WTC11 (cell line): ENCODE measurements at regions not wholly inside any gene's neighbourhood (a gene's known extent, or its start where the extent isn't known, plus 50 kb on each side); places are given as distances from the start of the nearest gene placed in this dataset.

Experiments
- ATAC-seq: fragments of 200-7000 bp; cut with Tn5 transposase; 2 replicates; pipeline ENCODE4 v1.10.0; 2021; ENCODE audit warnings: mild to moderate bottlenecking, moderate library complexity
- CTCF ChIA-PET: fragments of 300-600 bp; sonication (Branson Sonifier 250); formaldehyde crosslinking; loops from one replicate; lab custom pipeline; 2021; ENCODE audit warnings: antibody characterized with exemption; lab: Charles Lee
- POLR2A ChIA-PET: fragments of 350-600 bp; sonication (Branson Sonifier 250); formaldehyde crosslinking; loops from one replicate; lab custom pipeline; 2021; ENCODE audit warnings: antibody characterized with exemption; lab: Charles Lee
- DNase-seq: peaks from one replicate; pipeline ENCODE4 v3.0.0; 2021; ENCODE audit warnings: low spot score
- H3K27ac Mint-ChIP-seq: 2 replicates; pipeline ENCODE4 v1.8.0; 2021; ENCODE audit warnings: mixed read lengths
- H3K27me3 Mint-ChIP-seq: 2 replicates; pipeline ENCODE4 v1.8.0; 2021; ENCODE audit warnings: low read depth, mild to moderate bottlenecking, moderate library complexity, mixed read lengths
- H3K36me3 Mint-ChIP-seq: 2 replicates; pipeline ENCODE4 v1.8.0; 2021; ENCODE audit warnings: mixed read lengths
- H3K4me1 Mint-ChIP-seq: 2 replicates; pipeline ENCODE4 v1.8.0; 2022; ENCODE audit warnings: mixed read lengths
- H3K4me3 Mint-ChIP-seq: 2 replicates; pipeline ENCODE4 v1.8.0; 2021; ENCODE audit warnings: mild to moderate bottlenecking, moderate library complexity, mixed read lengths
- H3K9me3 Mint-ChIP-seq: 2 replicates; pipeline ENCODE4 v1.8.0; 2021; ENCODE audit warnings: mixed read lengths
- ATF2 ChIP-seq: sonication (generic); formaldehyde crosslinking; IDR thresholded peaks from 2 replicates; pipeline ENCODE4 v1.8.1; 2022; ENCODE audit warnings: low read depth, missing genetic modification reagents, borderline replicate concordance
- CREB1 ChIP-seq: sonication (generic); formaldehyde crosslinking; IDR thresholded peaks from 2 replicates; pipeline ENCODE4 v1.8.0; 2023; ENCODE audit warnings: mild to moderate bottlenecking, missing genetic modification reagents
- EMX1 ChIP-seq: fragments of 250-450 bp; sonication (Bioruptor Pico); IDR thresholded peaks from 2 replicates; pipeline ENCODE4 v1.8.0; 2021; ENCODE audit warnings: mild to moderate bottlenecking
- GABPB1 ChIP-seq: sonication (generic); formaldehyde crosslinking; IDR thresholded peaks from 2 replicates; pipeline ENCODE4 v1.8.1; 2023; ENCODE audit warnings: mild to moderate bottlenecking, missing genetic modification reagents
- IRF2 ChIP-seq: sonication (generic); formaldehyde crosslinking; IDR thresholded peaks from 2 replicates; pipeline ENCODE4 v1.8.0; 2022; ENCODE audit warnings: low read depth, missing genetic modification reagents, borderline replicate concordance
- JAZF1 ChIP-seq: fragments of 250-450 bp; sonication (Bioruptor Pico); IDR thresholded peaks from 2 replicates; pipeline ENCODE4 v1.9.0; 2021; ENCODE audit warnings: moderate library complexity, mild to moderate bottlenecking, inconsistent platforms
- NFYB ChIP-seq: sonication (generic); formaldehyde crosslinking; conservative IDR thresholded peaks from 2 replicates; pipeline ENCODE4 v1.8.0; 2022; ENCODE audit warnings: low read depth, missing genetic modification reagents
- NR3C1 ChIP-seq: sonication (generic); formaldehyde crosslinking; conservative IDR thresholded peaks from 2 replicates; pipeline ENCODE4 v1.8.1; 2023; ENCODE audit warnings: low read depth, mild to moderate bottlenecking, missing genetic modification reagents
- RELA ChIP-seq: sonication (generic); formaldehyde crosslinking; IDR thresholded peaks from 2 replicates; pipeline ENCODE4 v1.8.1; 2022; ENCODE audit warnings: missing genetic modification reagents, mild to moderate bottlenecking, borderline replicate concordance
- SOX15 ChIP-seq: fragments of 250-450 bp; sonication (Bioruptor Pico); IDR thresholded peaks from 2 replicates; pipeline ENCODE4 v1.9.0; 2021; ENCODE audit warnings: mild to moderate bottlenecking
- STAT6 ChIP-seq: sonication (generic); formaldehyde crosslinking; conservative IDR thresholded peaks from 2 replicates; pipeline ENCODE4 v1.8.1; 2023; ENCODE audit warnings: mild to moderate bottlenecking, low read depth, missing genetic modification reagents, moderate library complexity
- TCF7 ChIP-seq: sonication (generic); formaldehyde crosslinking; IDR thresholded peaks from 2 replicates; pipeline ENCODE4 v1.8.0; 2022; ENCODE audit warnings: mild to moderate bottlenecking, low read depth, missing genetic modification reagents, moderate library complexity
- USF2 ChIP-seq: sonication (generic); formaldehyde crosslinking; IDR thresholded peaks from 2 replicates; pipeline ENCODE4 v1.8.1; 2023; ENCODE audit warnings: mild to moderate bottlenecking, missing genetic modification reagents, moderate library complexity
- ZNF416 ChIP-seq: fragments of 250-450 bp; sonication (Bioruptor Pico); IDR thresholded peaks from 2 replicates; pipeline ENCODE4 v1.9.0; 2021; ENCODE audit warnings: mild to moderate bottlenecking, inconsistent platforms
- ZNF532 ChIP-seq: fragments of 250-450 bp; sonication (Bioruptor Pico); IDR thresholded peaks from 2 replicates; pipeline ENCODE4 v1.9.0; 2021; ENCODE audit warnings: mild to moderate bottlenecking, borderline replicate concordance
- TF ChIP-seq, protein P1 (sequence below): fragments of 250-450 bp; sonication (Bioruptor Pico); IDR thresholded peaks from 2 replicates; pipeline ENCODE4 v1.9.0; 2021; ENCODE audit warnings: mild to moderate bottlenecking
- TF ChIP-seq, protein P2 (sequence below): sonication (generic); formaldehyde crosslinking; IDR thresholded peaks from 2 replicates; pipeline ENCODE4 v1.8.1; 2023; ENCODE audit warnings: mild to moderate bottlenecking, missing genetic modification reagents, borderline replicate concordance
- TF ChIP-seq, protein P3 (sequence below): sonication (generic); formaldehyde crosslinking; IDR thresholded peaks from 2 replicates; pipeline ENCODE4 v1.8.1; 2022; ENCODE audit warnings: missing genetic modification reagents, borderline replicate concordance

GRCh38 chr5:68658810-68659372, 434.9 kb upstream of the SLC30A5 start:
- ChIA-PET CTCF (no interaction called here), POLR2A (no interaction called here)
- Mint-ChIP-seq H3K36me3 (peaks cover 3% of the 10 kb centered on the region; the same call in 1 of the 2 replicates), H3K27ac (no peak overlapping the region), H3K27me3 (no peaks in the 10 kb centered on the region; the same call in 1 of the 2 replicates), H3K4me3 (no peak overlapping the region), H3K9me3 (peaks cover 26% of the 10 kb centered on the region), H3K4me1 (peaks cover 16% of the 10 kb centered on the region)
- no peak for DNase-seq
- no peak for TF ChIP-seq TCF7
- no peak for TF ChIP-seq IRF2
- no peak for TF ChIP-seq NFYB (CRISPR knock-in tag)
- TF ChIP-seq, protein P1, sequence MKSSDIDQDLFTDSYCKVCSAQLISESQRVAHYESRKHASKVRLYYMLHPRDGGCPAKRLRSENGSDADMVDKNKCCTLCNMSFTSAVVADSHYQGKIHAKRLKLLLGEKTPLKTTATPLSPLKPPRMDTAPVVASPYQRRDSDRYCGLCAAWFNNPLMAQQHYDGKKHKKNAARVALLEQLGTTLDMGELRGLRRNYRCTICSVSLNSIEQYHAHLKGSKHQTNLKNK (CRISPR knock-in tag): no peak
- no peak for TF ChIP-seq USF2 (CRISPR knock-in tag)
- no peak for ATAC-seq

DNA sequence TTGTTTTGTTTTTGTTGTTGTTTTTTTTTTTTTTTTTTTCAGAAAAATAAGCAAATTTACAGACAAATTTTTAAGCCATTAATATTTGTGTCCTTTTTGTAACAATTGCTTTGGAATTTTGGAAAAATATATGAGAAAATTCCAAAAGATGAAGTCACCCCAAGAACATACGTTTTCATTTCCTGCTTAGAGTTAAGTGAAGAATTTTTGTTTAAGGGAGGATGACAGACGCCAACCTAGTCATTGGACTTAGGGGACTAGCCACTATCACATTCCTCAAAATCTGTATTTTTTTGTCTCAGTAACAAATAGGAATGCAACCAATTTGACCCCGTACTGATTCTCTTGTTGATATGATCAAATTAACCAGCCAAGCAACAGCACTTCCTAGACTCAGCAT, 433.9 kb upstream of the SLC30A5 start:
- Mint-ChIP-seq H3K4me1 (peaks cover 16% of the 10 kb centered on the region), H3K4me3 (no peak overlapping the region), H3K27ac (no peak overlapping the region), H3K9me3 (peaks cover 26% of the 10 kb centered on the region), H3K36me3 (peaks cover 3% of the 10 kb centered on the region; the same call in 1 of the 2 replicates), H3K27me3 (no peaks in the 10 kb centered on the region; the same call in 1 of the 2 replicates)
- no peak for DNase-seq
- ATAC-seq: no peak
- ChIA-PET POLR2A (no interaction called here), CTCF (no interaction called here)
- no peak for TF ChIP-seq STAT6 (CRISPR knock-in tag)
- TF ChIP-seq ZNF532 (CRISPR knock-in tag): no peak
- no peak for TF ChIP-seq NR3C1 (CRISPR knock-in tag)
- TF ChIP-seq CREB1 (CRISPR knock-in tag): no peak
- no peak for TF ChIP-seq RELA (CRISPR knock-in tag)
- TF ChIP-seq ZNF416 (CRISPR knock-in tag): no peak
- no peak for TF ChIP-seq IRF2
- TF ChIP-seq GABPB1 (CRISPR knock-in tag): no peak
- TF ChIP-seq JAZF1 (CRISPR knock-in tag): no peak
- no peak for TF ChIP-seq EMX1 (CRISPR knock-in tag)
- TF ChIP-seq, protein P2, sequence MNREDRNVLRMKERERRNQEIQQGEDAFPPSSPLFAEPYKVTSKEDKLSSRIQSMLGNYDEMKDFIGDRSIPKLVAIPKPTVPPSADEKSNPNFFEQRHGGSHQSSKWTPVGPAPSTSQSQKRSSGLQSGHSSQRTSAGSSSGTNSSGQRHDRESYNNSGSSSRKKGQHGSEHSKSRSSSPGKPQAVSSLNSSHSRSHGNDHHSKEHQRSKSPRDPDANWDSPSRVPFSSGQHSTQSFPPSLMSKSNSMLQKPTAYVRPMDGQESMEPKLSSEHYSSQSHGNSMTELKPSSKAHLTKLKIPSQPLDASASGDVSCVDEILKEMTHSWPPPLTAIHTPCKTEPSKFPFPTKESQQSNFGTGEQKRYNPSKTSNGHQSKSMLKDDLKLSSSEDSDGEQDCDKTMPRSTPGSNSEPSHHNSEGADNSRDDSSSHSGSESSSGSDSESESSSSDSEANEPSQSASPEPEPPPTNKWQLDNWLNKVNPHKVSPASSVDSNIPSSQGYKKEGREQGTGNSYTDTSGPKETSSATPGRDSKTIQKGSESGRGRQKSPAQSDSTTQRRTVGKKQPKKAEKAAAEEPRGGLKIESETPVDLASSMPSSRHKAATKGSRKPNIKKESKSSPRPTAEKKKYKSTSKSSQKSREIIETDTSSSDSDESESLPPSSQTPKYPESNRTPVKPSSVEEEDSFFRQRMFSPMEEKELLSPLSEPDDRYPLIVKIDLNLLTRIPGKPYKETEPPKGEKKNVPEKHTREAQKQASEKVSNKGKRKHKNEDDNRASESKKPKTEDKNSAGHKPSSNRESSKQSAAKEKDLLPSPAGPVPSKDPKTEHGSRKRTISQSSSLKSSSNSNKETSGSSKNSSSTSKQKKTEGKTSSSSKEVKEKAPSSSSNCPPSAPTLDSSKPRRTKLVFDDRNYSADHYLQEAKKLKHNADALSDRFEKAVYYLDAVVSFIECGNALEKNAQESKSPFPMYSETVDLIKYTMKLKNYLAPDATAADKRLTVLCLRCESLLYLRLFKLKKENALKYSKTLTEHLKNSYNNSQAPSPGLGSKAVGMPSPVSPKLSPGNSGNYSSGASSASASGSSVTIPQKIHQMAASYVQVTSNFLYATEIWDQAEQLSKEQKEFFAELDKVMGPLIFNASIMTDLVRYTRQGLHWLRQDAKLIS (CRISPR knock-in tag): no peak
- TF ChIP-seq ATF2 (CRISPR knock-in tag): no peak
- TF ChIP-seq, protein P3, sequence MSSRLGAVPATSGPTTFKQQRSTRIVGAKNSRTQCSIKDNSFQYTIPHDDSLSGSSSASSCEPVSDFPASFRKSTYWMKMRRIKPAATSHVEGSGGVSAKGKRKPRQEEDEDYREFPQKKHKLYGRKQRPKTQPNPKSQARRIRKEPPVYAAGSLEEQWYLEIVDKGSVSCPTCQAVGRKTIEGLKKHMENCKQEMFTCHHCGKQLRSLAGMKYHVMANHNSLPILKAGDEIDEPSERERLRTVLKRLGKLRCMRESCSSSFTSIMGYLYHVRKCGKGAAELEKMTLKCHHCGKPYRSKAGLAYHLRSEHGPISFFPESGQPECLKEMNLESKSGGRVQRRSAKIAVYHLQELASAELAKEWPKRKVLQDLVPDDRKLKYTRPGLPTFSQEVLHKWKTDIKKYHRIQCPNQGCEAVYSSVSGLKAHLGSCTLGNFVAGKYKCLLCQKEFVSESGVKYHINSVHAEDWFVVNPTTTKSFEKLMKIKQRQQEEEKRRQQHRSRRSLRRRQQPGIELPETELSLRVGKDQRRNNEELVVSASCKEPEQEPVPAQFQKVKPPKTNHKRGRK (CRISPR knock-in tag): no peak
- TF ChIP-seq SOX15 (CRISPR knock-in tag): no peak
